Panc1 (cell line): ENCODE measurements at regions not wholly inside any gene's neighbourhood (a gene's known extent, or its start where the extent isn't known, plus 50 kb on each side); places are given as distances from the start of the nearest gene placed in this dataset.

Source experiments
- TCF7L2 ChIP-seq: IDR thresholded peaks from 2 replicates; pipeline ENCODE4 v1.6.1; 2011; ENCODE audit warnings: mild to moderate bottlenecking, low read depth, low read length, inconsistent platforms
- TF ChIP-seq, protein P1 (sequence below): fragments of 450-650 bp; IDR thresholded peaks from 2 replicates; pipeline ENCODE4 v1.5.1; 2017; ENCODE audit warnings: mild to moderate bottlenecking
- TF ChIP-seq, protein P2 (sequence below), 2 experiments: IDR thresholded peaks; 2 replicates each; pipeline ENCODE4 v1.6.1; 2011 to 2012; ENCODE audit warnings: low read depth in 2 of 2, control low read depth in 1 of 2, low read length in 1 of 2, mild to moderate bottlenecking in 1 of 2, moderate library complexity in 1 of 2; ENCODE audit not compliant: insufficient read depth in 1 of 2

DNA sequence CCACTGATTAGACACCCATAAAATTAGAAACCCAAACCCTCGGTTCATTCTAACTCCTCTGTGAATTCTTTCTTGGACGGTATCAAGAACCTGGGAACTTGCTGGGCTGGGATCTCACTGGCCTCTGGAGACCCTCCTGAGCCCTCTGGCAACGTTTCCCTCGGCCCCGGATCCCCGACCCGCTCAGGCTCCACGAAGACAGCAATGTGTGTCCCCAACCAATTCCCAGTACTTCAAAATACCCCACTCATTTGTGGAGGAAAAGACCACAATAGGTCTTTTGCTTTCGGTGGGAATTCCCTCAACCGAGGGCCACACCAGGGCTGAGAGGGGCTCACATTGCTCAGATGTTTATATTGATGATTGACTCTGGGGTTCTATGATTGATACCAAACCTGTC lies 117.9 kb upstream of the PRR20G start:
- TF ChIP-seq, protein P1, sequence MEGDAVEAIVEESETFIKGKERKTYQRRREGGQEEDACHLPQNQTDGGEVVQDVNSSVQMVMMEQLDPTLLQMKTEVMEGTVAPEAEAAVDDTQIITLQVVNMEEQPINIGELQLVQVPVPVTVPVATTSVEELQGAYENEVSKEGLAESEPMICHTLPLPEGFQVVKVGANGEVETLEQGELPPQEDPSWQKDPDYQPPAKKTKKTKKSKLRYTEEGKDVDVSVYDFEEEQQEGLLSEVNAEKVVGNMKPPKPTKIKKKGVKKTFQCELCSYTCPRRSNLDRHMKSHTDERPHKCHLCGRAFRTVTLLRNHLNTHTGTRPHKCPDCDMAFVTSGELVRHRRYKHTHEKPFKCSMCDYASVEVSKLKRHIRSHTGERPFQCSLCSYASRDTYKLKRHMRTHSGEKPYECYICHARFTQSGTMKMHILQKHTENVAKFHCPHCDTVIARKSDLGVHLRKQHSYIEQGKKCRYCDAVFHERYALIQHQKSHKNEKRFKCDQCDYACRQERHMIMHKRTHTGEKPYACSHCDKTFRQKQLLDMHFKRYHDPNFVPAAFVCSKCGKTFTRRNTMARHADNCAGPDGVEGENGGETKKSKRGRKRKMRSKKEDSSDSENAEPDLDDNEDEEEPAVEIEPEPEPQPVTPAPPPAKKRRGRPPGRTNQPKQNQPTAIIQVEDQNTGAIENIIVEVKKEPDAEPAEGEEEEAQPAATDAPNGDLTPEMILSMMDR: no peak
- no peak for TF ChIP-seq TCF7L2
- TF ChIP-seq, protein P2, sequence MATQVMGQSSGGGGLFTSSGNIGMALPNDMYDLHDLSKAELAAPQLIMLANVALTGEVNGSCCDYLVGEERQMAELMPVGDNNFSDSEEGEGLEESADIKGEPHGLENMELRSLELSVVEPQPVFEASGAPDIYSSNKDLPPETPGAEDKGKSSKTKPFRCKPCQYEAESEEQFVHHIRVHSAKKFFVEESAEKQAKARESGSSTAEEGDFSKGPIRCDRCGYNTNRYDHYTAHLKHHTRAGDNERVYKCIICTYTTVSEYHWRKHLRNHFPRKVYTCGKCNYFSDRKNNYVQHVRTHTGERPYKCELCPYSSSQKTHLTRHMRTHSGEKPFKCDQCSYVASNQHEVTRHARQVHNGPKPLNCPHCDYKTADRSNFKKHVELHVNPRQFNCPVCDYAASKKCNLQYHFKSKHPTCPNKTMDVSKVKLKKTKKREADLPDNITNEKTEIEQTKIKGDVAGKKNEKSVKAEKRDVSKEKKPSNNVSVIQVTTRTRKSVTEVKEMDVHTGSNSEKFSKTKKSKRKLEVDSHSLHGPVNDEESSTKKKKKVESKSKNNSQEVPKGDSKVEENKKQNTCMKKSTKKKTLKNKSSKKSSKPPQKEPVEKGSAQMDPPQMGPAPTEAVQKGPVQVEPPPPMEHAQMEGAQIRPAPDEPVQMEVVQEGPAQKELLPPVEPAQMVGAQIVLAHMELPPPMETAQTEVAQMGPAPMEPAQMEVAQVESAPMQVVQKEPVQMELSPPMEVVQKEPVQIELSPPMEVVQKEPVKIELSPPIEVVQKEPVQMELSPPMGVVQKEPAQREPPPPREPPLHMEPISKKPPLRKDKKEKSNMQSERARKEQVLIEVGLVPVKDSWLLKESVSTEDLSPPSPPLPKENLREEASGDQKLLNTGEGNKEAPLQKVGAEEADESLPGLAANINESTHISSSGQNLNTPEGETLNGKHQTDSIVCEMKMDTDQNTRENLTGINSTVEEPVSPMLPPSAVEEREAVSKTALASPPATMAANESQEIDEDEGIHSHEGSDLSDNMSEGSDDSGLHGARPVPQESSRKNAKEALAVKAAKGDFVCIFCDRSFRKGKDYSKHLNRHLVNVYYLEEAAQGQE (IDR thresholded peaks at IDR 0.05; ENCODE audit: insufficient read depth in 1 of 2, low read depth in 2 of 2, low read length in 1 of 2): no peak
